ENCODE measurements at regions not wholly inside any gene's neighbourhood (a gene's known extent, or its start where the extent isn't known, plus 50 kb on each side); places are given as distances from the start of the nearest gene placed in this dataset.

DNA sequence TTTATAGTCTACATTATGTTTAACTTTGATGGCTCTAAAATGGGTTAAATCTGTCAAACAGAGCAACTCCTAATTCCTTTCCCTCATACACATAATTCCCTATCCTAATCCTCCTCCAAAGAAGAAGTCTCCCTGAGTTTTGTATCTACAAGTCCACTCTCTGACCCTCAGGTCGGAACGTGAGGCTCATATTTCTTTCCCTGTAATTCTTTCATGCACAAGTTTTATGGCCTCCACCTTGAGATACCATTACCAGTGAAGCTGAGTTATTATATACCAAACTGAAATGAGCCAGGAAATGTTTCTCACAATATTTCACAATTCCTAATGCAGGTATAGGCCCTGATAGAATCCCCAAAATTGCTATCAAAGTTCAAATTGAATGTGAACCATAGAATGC lies 106.4 kb downstream of the CASP12 start (continued):
- TF ChIP-seq SP2 (IDR thresholded peaks at IDR 0.05; ENCODE audit: extremely low read depth, low read depth, low read length, poor library complexity, severe bottlenecking) (no peak), ZNF77 (CRISPR knock-in tag; IDR thresholded peaks at IDR 0.05) (no peak), RFX5 (IDR thresholded peaks at IDR 0.05; ENCODE audit: low read depth, low read length) (no peak), CBX1 (IDR thresholded peaks at IDR 0.05; ENCODE audit: low read depth) (no peak), ZNF695 (CRISPR knock-in tag; IDR thresholded peaks at IDR 0.05) (no peak)
- TF ChIP-seq, protein P1, sequence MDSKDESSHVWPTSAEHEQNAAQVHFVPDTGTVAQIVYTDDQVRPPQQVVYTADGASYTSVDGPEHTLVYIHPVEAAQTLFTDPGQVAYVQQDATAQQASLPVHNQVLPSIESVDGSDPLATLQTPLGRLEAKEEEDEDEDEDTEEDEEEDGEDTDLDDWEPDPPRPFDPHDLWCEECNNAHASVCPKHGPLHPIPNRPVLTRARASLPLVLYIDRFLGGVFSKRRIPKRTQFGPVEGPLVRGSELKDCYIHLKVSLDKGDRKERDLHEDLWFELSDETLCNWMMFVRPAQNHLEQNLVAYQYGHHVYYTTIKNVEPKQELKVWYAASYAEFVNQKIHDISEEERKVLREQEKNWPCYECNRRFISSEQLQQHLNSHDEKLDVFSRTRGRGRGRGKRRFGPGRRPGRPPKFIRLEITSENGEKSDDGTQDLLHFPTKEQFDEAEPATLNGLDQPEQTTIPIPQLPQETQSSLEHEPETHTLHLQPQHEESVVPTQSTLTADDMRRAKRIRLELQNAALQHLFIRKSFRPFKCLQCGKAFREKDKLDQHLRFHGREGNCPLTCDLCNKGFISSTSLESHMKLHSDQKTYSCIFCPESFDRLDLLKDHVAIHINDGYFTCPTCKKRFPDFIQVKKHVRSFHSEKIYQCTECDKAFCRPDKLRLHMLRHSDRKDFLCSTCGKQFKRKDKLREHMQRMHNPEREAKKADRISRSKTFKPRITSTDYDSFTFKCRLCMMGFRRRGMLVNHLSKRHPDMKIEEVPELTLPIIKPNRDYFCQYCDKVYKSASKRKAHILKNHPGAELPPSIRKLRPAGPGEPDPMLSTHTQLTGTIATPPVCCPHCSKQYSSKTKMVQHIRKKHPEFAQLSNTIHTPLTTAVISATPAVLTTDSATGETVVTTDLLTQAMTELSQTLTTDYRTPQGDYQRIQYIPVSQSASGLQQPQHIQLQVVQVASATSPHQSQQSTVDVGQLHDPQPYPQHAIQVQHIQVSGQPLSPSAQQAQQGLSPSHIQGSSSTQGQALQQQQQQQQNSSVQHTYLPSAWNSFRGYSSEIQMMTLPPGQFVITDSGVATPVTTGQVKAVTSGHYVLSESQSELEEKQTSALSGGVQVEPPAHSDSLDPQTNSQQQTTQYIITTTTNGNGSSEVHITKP (IDR thresholded peaks at IDR 0.05; ENCODE audit: partially characterized antibody) = no peak

DNA sequence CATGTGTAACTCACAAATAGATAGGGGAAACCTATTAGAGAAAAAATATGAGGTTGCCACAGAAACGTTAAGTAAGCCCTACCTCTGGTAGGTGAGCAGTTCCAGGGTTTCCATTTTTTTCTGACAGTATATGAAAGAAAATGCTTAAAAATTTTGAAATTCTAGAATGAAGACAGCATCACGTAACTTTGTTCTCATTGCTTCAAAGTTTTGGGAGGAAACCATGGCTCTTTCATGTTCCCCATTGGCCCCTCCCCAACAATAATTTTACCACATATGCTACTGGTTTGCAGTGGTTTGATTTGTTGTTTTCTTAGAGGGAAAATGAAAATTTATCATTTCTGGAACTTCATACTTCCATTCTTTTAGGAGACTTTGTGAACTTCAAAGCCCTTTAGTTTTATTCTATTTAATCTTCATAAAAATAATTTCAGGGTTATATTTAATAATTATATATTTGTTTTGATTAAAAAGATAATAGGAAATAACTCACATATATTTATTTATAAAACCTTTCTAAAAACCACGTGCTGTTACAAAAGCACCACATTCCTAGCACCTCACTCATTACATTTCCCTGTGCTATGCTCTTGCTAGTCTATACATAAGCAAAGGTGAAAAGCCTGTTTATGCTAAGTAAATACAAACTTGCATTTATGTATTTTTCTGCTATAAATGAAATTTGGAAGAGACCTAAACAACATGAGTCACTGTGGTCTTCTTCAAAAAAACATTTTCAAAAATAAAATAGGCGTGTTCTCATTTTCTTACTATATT lies 113.4 kb downstream of the CASP12 start:
- H3K9ac ChIP-seq (ENCODE audit: insufficient read depth in 1 of 2, low read depth in 2 of 2, low read length in 2 of 2) = no peak overlapping the region
- no peaks in the 10 kb centered on the region for H3K4me1 ChIP-seq (replicated peaks in 1 of 2; ENCODE audit: control insufficient read depth in 2 of 2, insufficient read depth in 2 of 2, low read length in 2 of 2)
- H3K27me3 ChIP-seq (ENCODE audit: control insufficient read depth in 2 of 2, insufficient read depth in 2 of 2, low read length in 2 of 2) = no peaks in the 10 kb centered on the region
- POLR2A ChIA-PET = no interaction called here
- FAIRE-seq = no peak
- in situ Hi-C loops (cut with MboI) = no loop called here
- no peak overlapping the region for H2AFZ ChIP-seq (ENCODE audit: low read depth, low read length)
- H3K27ac ChIP-seq (ENCODE audit: extremely low read depth, low read depth, low read length) = no peak overlapping the region
- H4K20me1 ChIP-seq (replicated peaks; ENCODE audit: control insufficient read depth, insufficient read depth, low read length) = no peaks in the 10 kb centered on the region
- no peaks in the 10 kb centered on the region for H3K9me3 ChIP-seq (replicated peaks; ENCODE audit: control insufficient read depth, insufficient read depth, low read depth, low read length)
- ATAC-seq = no peak
- H3K4me2 ChIP-seq (ENCODE audit: insufficient read depth, low read length) = no peak overlapping the region
- H3K9me1 ChIP-seq (ENCODE audit: control insufficient read depth, insufficient read depth, low read length) = no peaks in the 10 kb centered on the region
- no TSS peak for BruUV-seq (replicated peaks)
- 1% methylated on average over 4 of the region's 4 CpGs for WGBS (ENCODE audit: insufficient coverage, low coverage, missing lambda C conversion rate)
- no peaks in the 10 kb centered on the region for H3K36me3 ChIP-seq (ENCODE audit: control insufficient read depth, insufficient read depth, low read length)
- H3K4me3 ChIP-seq = no peak overlapping the region
- CTCF ChIA-PET (ENCODE audit: low intra/inter-chr PET ratio) = no interaction called here
- H3K79me2 ChIP-seq (ENCODE audit: control insufficient read depth, insufficient read depth, low read length) = no peaks in the 10 kb centered on the region
- no peak for DNase-seq (ENCODE audit: extremely low read depth in 1 of 4, low spot score in 3 of 4)
- intact Hi-C loops (cut with micrococcal nuclease) = no loop called here
- TF ChIP-seq SRF (CRISPR knock-in tag; IDR thresholded peaks at IDR 0.05) (no peak), POLR3G (IDR thresholded peaks at IDR 0.05; ENCODE audit: extremely low read depth, insufficient read length, insufficient replicate concordance) (no peak), NCOA2 (IDR thresholded peaks at IDR 0.05; ENCODE audit: partially characterized antibody in 2 of 2) (no peak)
- TF ChIP-seq, protein P2, sequence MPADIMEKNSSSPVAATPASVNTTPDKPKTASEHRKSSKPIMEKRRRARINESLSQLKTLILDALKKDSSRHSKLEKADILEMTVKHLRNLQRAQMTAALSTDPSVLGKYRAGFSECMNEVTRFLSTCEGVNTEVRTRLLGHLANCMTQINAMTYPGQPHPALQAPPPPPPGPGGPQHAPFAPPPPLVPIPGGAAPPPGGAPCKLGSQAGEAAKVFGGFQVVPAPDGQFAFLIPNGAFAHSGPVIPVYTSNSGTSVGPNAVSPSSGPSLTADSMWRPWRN (IDR thresholded peaks at IDR 0.05; ENCODE audit: low read depth) = no peak

Measured in K562 (cell line).